H1 (cell line): ENCODE measurements at regions not wholly inside any gene's neighbourhood (a gene's known extent, or its start where the extent isn't known, plus 50 kb on each side); places are given as distances from the start of the nearest gene placed in this dataset.

ENCODE experiments used
- CTCF ChIA-PET: fragments of 300-600 bp; sonication (Branson Sonifier 250); formaldehyde crosslinking; loops from one replicate; lab custom pipeline; 2021; ENCODE audit not compliant: partially characterized antibody; lab: Charles Lee
- POLR2A ChIA-PET: fragments of 300-600 bp; sonication (Branson Sonifier 250); formaldehyde crosslinking; loops from one replicate; lab custom pipeline; 2021; ENCODE audit warnings: inconsistent platforms; ENCODE audit not compliant: partially characterized antibody; lab: Charles Lee
- DNase-seq, 2 experiments: peaks; one replicate each; pipeline versions ENCODE4 v3.0.0 to v3.0.0-alpha.2; 2010 to 2022; ENCODE audit warnings: low spot score in 2 of 2, low read depth in 1 of 2, mixed read lengths in 1 of 2
- FAIRE-seq: peaks from 2 replicates; lab custom pipeline; 2011; peaks lifted over from hg19 to GRCh38; lab: Jason Lieb, UNC
- H2AFZ ChIP-seq: 2 replicates; pipeline ENCODE4 v1.8.1; 2012; ENCODE audit warnings: low read length, inconsistent platforms
- H2AK5ac ChIP-seq: 2 replicates; pipeline ENCODE4 v1.6.1; 2013; ENCODE audit warnings: low read depth, low read length
- H2BK120ac ChIP-seq: replicated peaks from 2 replicates; pipeline ENCODE3; 2013; ENCODE audit warnings: low read depth, low read length, inconsistent platforms
- H2BK12ac ChIP-seq: 2 replicates; pipeline ENCODE4 v1.6.1; 2013; ENCODE audit warnings: low read depth, low read length
- H2BK15ac ChIP-seq: 2 replicates; pipeline ENCODE4 v1.6.1; 2013; ENCODE audit warnings: low read length
- H2BK20ac ChIP-seq: 2 replicates; pipeline ENCODE4 v1.6.1; 2013; ENCODE audit warnings: low read length
- H2BK5ac ChIP-seq: 2 replicates; pipeline ENCODE4 v1.6.1; 2013; ENCODE audit warnings: low read depth, low read length
- H3K14ac ChIP-seq: 2 replicates; pipeline ENCODE4 v1.6.1; 2013; ENCODE audit warnings: inconsistent platforms; ENCODE audit not compliant: insufficient read length
- H3K18ac ChIP-seq: 2 replicates; pipeline ENCODE4 v1.6.1; 2013; ENCODE audit warnings: low read length; ENCODE audit errors: extremely low read depth
- H3K23ac ChIP-seq: 2 replicates; pipeline ENCODE4 v1.6.1; 2013; ENCODE audit warnings: inconsistent platforms; ENCODE audit not compliant: insufficient read length
- H3K23me2 ChIP-seq: 2 replicates; pipeline ENCODE4 v1.6.1; 2013; ENCODE audit warnings: low read depth, low read length
- H3K27ac ChIP-seq: 2 replicates; pipeline ENCODE4 v1.6.1; 2011; ENCODE audit warnings: low read depth, low read length, inconsistent platforms
- H3K27me3 ChIP-seq, 4 experiments: replicated peaks in 1 of 4; 1 replicate in 1 of 4; 2 replicates in 3 of 4; pipeline versions ENCODE4 v1.6.1 to v1.8.1; 2011 to 2013; ENCODE audit warnings: low read length in 3 of 4, mild to moderate bottlenecking in 3 of 4, inconsistent platforms in 2 of 4, mixed read lengths in 2 of 4, moderate library complexity in 1 of 4; ENCODE audit not compliant: control insufficient read depth in 3 of 4, insufficient read depth in 3 of 4; ENCODE audit errors: extremely low read depth in 1 of 4
- H3K36me3 ChIP-seq, 4 experiments: 2 replicates each; pipeline versions ENCODE4 v1.6.1 to v1.8.1; 2011 to 2013; ENCODE audit warnings: mild to moderate bottlenecking in 4 of 4, low read length in 3 of 4, moderate library complexity in 2 of 4, control low read depth in 1 of 4, inconsistent platforms in 1 of 4; ENCODE audit not compliant: insufficient read depth in 4 of 4, control insufficient read depth in 2 of 4
- H3K4ac ChIP-seq: replicated peaks from 2 replicates; pipeline ENCODE3; 2013; ENCODE audit warnings: low read length, low read depth, mixed read lengths, inconsistent platforms; ENCODE audit not compliant: insufficient read length
- H3K4me1 ChIP-seq, 4 experiments: replicated peaks in 1 of 4; 1 replicate in 1 of 4; 2 replicates in 3 of 4; pipeline versions ENCODE4 v1.6.1 to v1.8.1; 2011 to 2013; ENCODE audit warnings: low read length in 3 of 4, inconsistent platforms in 2 of 4, mixed read lengths in 1 of 4; ENCODE audit not compliant: insufficient read depth in 4 of 4, control insufficient read depth in 3 of 4
- H3K4me2 ChIP-seq, 2 experiments: 2 replicates each; pipeline versions ENCODE4 v1.6.1 to v1.8.1; 2011 to 2013; ENCODE audit warnings: low read depth in 2 of 2, low read length in 2 of 2, control low read depth in 1 of 2, inconsistent platforms in 1 of 2, mild to moderate bottlenecking in 1 of 2; ENCODE audit not compliant: insufficient read depth in 1 of 2
- H3K4me3 ChIP-seq, 4 experiments: fragments of 200-600, 300-600 bp in 1 of 4; sonication (generic), shearing (Covaris generic), sonication (Bioruptor Twin) in 1 of 4; 2 replicates each; pipeline versions ENCODE4 v1.5.1 to v1.8.1; 2011 to 2016; ENCODE audit warnings: low read length in 4 of 4, low read depth in 3 of 4, control low read depth in 2 of 4, inconsistent platforms in 2 of 4, mild to moderate bottlenecking in 2 of 4, mixed read lengths in 1 of 4, moderate library complexity in 1 of 4; ENCODE audit not compliant: insufficient read depth in 2 of 4; ENCODE audit errors: extremely low read depth in 1 of 4
- H3K56ac ChIP-seq: replicated peaks from 2 replicates; pipeline ENCODE3; 2013; ENCODE audit warnings: low read depth, mild to moderate bottlenecking, mixed read lengths, low read length, inconsistent platforms; ENCODE audit not compliant: insufficient read length
- H3K79me1 ChIP-seq: 2 replicates; pipeline ENCODE4 v1.6.1; 2013; ENCODE audit warnings: low read depth, low read length, control low read depth
- H3K79me2 ChIP-seq, 2 experiments: 2 replicates each; pipeline versions ENCODE4 v1.6.1 to v1.8.1; 2012 to 2013; ENCODE audit warnings: low read length in 2 of 2, mild to moderate bottlenecking in 2 of 2, inconsistent platforms in 1 of 2; ENCODE audit not compliant: insufficient read depth in 2 of 2, control insufficient read depth in 1 of 2
- H3K9ac ChIP-seq, 4 experiments: replicated peaks in 1 of 4; 1 replicate in 1 of 4; 2 replicates in 3 of 4; pipeline versions ENCODE4 v1.6.1 to v1.8.1; 2011 to 2013; ENCODE audit warnings: low read depth in 3 of 4, low read length in 3 of 4, control low read depth in 2 of 4, mild to moderate bottlenecking in 2 of 4, moderate library complexity in 2 of 4, inconsistent platforms in 1 of 4; ENCODE audit errors: extremely low read depth in 1 of 4
- H3K9me3 ChIP-seq, 2 experiments: 2 replicates each; pipeline versions ENCODE4 v1.6.1 to v1.8.1; 2012 to 2013; ENCODE audit warnings: mild to moderate bottlenecking in 2 of 2, moderate library complexity in 2 of 2, control low read depth in 1 of 2, inconsistent platforms in 1 of 2, low read depth in 1 of 2, low read length in 1 of 2, mixed read lengths in 1 of 2; ENCODE audit not compliant: insufficient read depth in 2 of 2
- H4K20me1 ChIP-seq, 2 experiments: replicated peaks in 1 of 2; 2 replicates each; pipeline versions ENCODE3 to v1.8.1; 2011 to 2013; ENCODE audit warnings: inconsistent platforms in 2 of 2, low read length in 2 of 2, mild to moderate bottlenecking in 1 of 2; ENCODE audit not compliant: insufficient read depth in 2 of 2, control insufficient read depth in 1 of 2
- H4K5ac ChIP-seq: 2 replicates; pipeline ENCODE4 v1.6.1; 2013; ENCODE audit warnings: low read length, low read depth, mixed read lengths, inconsistent platforms; ENCODE audit not compliant: insufficient read length
- H4K8ac ChIP-seq: 2 replicates; pipeline ENCODE4 v1.8.0; 2013; ENCODE audit warnings: mild to moderate bottlenecking, moderate library complexity, low read length, inconsistent platforms; ENCODE audit not compliant: insufficient read depth; ENCODE audit errors: extremely low read depth
- H4K91ac ChIP-seq: replicated peaks from 2 replicates; pipeline ENCODE3; 2013; ENCODE audit warnings: low read length, mixed read lengths, inconsistent platforms; ENCODE audit not compliant: insufficient read length
- BACH1 ChIP-seq: IDR thresholded peaks from 2 replicates; pipeline ENCODE4 v1.6.1; 2012; ENCODE audit warnings: low read length, improper control_type of control experiment
- CREB1 ChIP-seq: IDR thresholded peaks from 2 replicates; pipeline ENCODE4 v1.6.1; 2012; ENCODE audit warnings: inconsistent platforms
- PHF8 ChIP-seq: fragments of 200-600 bp; sonication (generic); conservative IDR thresholded peaks from 2 replicates; pipeline ENCODE4 v1.7.1; 2012; ENCODE audit warnings: low read depth, mild to moderate bottlenecking, inconsistent platforms, low read length, moderate library complexity
- RAD21 ChIP-seq, 2 experiments: IDR thresholded peaks in 1 of 2; conservative IDR thresholded peaks in 1 of 2; 2 replicates each; pipeline ENCODE4 v1.6.1; 2011; ENCODE audit warnings: low read depth in 2 of 2, low read length in 2 of 2, improper control_type of control experiment in 1 of 2, inconsistent platforms in 1 of 2, mild to moderate bottlenecking in 1 of 2, moderate library complexity in 1 of 2
- RXRA ChIP-seq: IDR thresholded peaks from 2 replicates; pipeline ENCODE4 v1.6.1; 2011; ENCODE audit warnings: low read depth, mild to moderate bottlenecking, low read length, moderate library complexity; ENCODE audit not compliant: insufficient read depth
- TBP ChIP-seq: IDR thresholded peaks from 2 replicates; pipeline ENCODE4 v1.6.1; 2011; ENCODE audit warnings: low read depth, low read length, improper control_type of control experiment
- WGBS, 2 experiments: shearing (Covaris generic) in 1 of 2; methylation state at CpG; one replicate each; pipeline versions ENCODE4 v1.1.6 to v1.1.7; 2013 to 2015; ENCODE audit warnings: low lambda C conversion rate in 2 of 2, mixed read lengths in 2 of 2, inconsistent platforms in 1 of 2, low coverage in 1 of 2, missing lambda C conversion rate in 1 of 2; ENCODE audit not compliant: insufficient replicate concordance in 2 of 2, insufficient coverage in 1 of 2, insufficient read length in 1 of 2; ENCODE audit errors: extremely low coverage in 1 of 2, missing lambda C conversion rate in 1 of 2; 5-methylcytosine and 5-hydroxymethylcytosine counted together

GRCh38 chr11:90310210-90310609 lies 87.4 kb upstream of the CHORDC1 start:
- Histone ChIP-seq H3K9ac (no peak overlapping the region), H2AFZ (no peak overlapping the region), H3K36me3 (no peaks in the 10 kb centered on the region), H3K23ac (no peak overlapping the region), H2BK5ac (no peak overlapping the region), H2AK5ac (no peak overlapping the region), H3K79me1 (no peaks in the 10 kb centered on the region), H3K27ac (no peak overlapping the region), H2BK20ac (no peak overlapping the region), H3K4me3 (no peak overlapping the region), H3K18ac (no peak overlapping the region)
- TF ChIP-seq RXRA (no peak), CREB1 (no peak), PHF8 (no peak), BACH1 (no peak), RAD21 (IDR thresholded peaks at IDR 0.05 in 1 of 2, conservative IDR thresholded peaks at IDR 0.05 in 1 of 2; ENCODE audit: low read depth in 2 of 2, low read length in 2 of 2) (peak; percentile 22 to 28; a peak in 3 of 4 replicates), TBP (no peak)
- TF ChIP-seq, all 59 proteins: peak for 1
- Histone ChIP-seq H3K4me1 (no peaks in the 10 kb centered on the region), H3K4me2 (no peak overlapping the region), H3K23me2 (no peaks in the 10 kb centered on the region), H4K5ac (no peak overlapping the region), H3K79me2 (no peaks in the 10 kb centered on the region), H3K4ac (no peak overlapping the region), H2BK120ac (no peak overlapping the region), H4K20me1 (no peaks in the 10 kb centered on the region), H3K14ac (no peak overlapping the region), H2BK15ac (no peak overlapping the region), H3K9me3 (no peaks in the 10 kb centered on the region), H3K56ac (no peak overlapping the region), H3K27me3 (no peaks in the 10 kb centered on the region), H2BK12ac (no peak overlapping the region), H4K91ac (no peak overlapping the region), H4K8ac (no peak overlapping the region)
- ChIA-PET POLR2A (no interaction called here), CTCF (interaction anchor here (0.8 to 1.4 kb wide), 7 partner anchors 8 to 329 kb away, joined by 3 to 4 read pairs (median 3); no protein-coding TSS in a partner anchor)
- FAIRE-seq = no peak
- 83% methylated on average over 1 of the region's 1 CpG; no CpG with 5 or more reads in 1 of the 2 experiments for WGBS, 2 experiments
- DNase-seq = no peak
